ENCODE measurements at regions not wholly inside any gene's neighbourhood (a gene's known extent, or its start where the extent isn't known, plus 50 kb on each side); places are given as distances from the start of the nearest gene placed in this dataset.

- no peak for DNase-seq
Measured at GRCh38 chr17:13741744-13742143, 140.0 kb upstream of the HS3ST3A1 start.

GRCh38 chr17:13743906-13744305 is 142.2 kb upstream of the HS3ST3A1 start:
- DNase-seq, result no peak

- DNase-seq, result no peak
Measured at GRCh38 chr17:13746404-13746803, 144.7 kb upstream of the HS3ST3A1 start.

GRCh38 chr17:13749166-13749890 is 147.6 kb upstream of the HS3ST3A1 start:
- no peak for DNase-seq

- no peak for DNase-seq
Measured at GRCh38 chr17:13749891-13750235, 148.1 kb upstream of the HS3ST3A1 start.

GRCh38 chr17:13750816-13751793 is 149.4 kb upstream of the HS3ST3A1 start:
- DNase-seq, result no peak

- DNase-seq, result no peak
Measured at GRCh38 chr17:13753154-13753553, 151.4 kb upstream of the HS3ST3A1 start.

- no peak for DNase-seq
Measured at GRCh38 chr17:13753771-13754170, 152.0 kb upstream of the HS3ST3A1 start.

GRCh38 chr17:13755851-13756250 is 154.1 kb upstream of the HS3ST3A1 start:
- no peak for DNase-seq

- DNase-seq, result no peak
Measured at GRCh38 chr17:13756763-13757162, 155.0 kb upstream of the HS3ST3A1 start.

- no peak for DNase-seq
Measured at GRCh38 chr17:13757871-13758270, 156.1 kb upstream of the HS3ST3A1 start.

- DNase-seq, result no peak
Measured at GRCh38 chr17:13759518-13760335, 158.0 kb upstream of the HS3ST3A1 start.

GRCh38 chr17:13761038-13761603 is 159.4 kb upstream of the HS3ST3A1 start:
- DNase-seq, result no peak

GRCh38 chr17:13765701-13766100 is 164.0 kb upstream of the HS3ST3A1 start:
- DNase-seq, result no peak

- DNase-seq, result no peak
Measured at GRCh38 chr17:13770702-13771101, 169.0 kb upstream of the HS3ST3A1 start.

GRCh38 chr17:13775450-13775849 is 173.7 kb upstream of the HS3ST3A1 start:
- DNase-seq, result no peak

GRCh38 chr17:13776027-13776551 is 174.4 kb upstream of the HS3ST3A1 start:
- DNase-seq, result no peak

- DNase-seq, result no peak
Measured at GRCh38 chr17:13777003-13777402, 175.3 kb upstream of the HS3ST3A1 start.

GRCh38 chr17:13784434-13785095 is 182.8 kb upstream of the HS3ST3A1 start:
- DNase-seq, result no peak

- DNase-seq, result no peak
Measured at GRCh38 chr17:13785981-13786598, 184.4 kb upstream of the HS3ST3A1 start.

GRCh38 chr17:13787636-13788035 is 185.9 kb upstream of the HS3ST3A1 start:
- no peak for DNase-seq
